Caco-2 (cell line): ENCODE measurements at regions not wholly inside any gene's neighbourhood (a gene's known extent, or its start where the extent isn't known, plus 50 kb on each side); places are given as distances from the start of the nearest gene placed in this dataset.

Source experiments
- BruUV-seq: library from RNA; stranded (reverse); fragments of 400-500 nt; replicated peaks from 2 replicates; lab custom pipeline; 2021; lab: Mats Ljungman, UMichigan
- CTCF ChIA-PET: fragments of 300-600 bp; sonication (Branson Sonifier 250); formaldehyde crosslinking; loops from one replicate; lab custom pipeline; 2022; ENCODE audit warnings: antibody characterized with exemption; lab: Charles Lee
- POLR2A ChIA-PET: fragments of 300-600 bp; sonication (Branson Sonifier 250); formaldehyde crosslinking; loops from one replicate; lab custom pipeline; 2022; ENCODE audit warnings: antibody characterized with exemption; lab: Charles Lee
- DNase-seq, 2 experiments: peaks; one replicate each; pipeline versions ENCODE4 v3.0.0 to v3.0.0-alpha.2; 2020 to 2022
- H3K27me3 ChIP-seq: replicated peaks from 2 replicates; pipeline ENCODE4 v1.6.0; 2011; ENCODE audit warnings: low read length; ENCODE audit not compliant: control insufficient read depth, insufficient read depth
- H3K36me3 ChIP-seq: 2 replicates; pipeline ENCODE4 v1.5.1; 2011; ENCODE audit warnings: low read length; ENCODE audit not compliant: control insufficient read depth, insufficient read depth
- H3K4me1 ChIP-seq: fragments of 250-450 bp; sonication (Bioruptor Pico); 2 replicates; pipeline ENCODE4 v1.5.1; 2020; ENCODE audit warnings: mild to moderate bottlenecking
- H3K4me3 ChIP-seq: 2 replicates; pipeline ENCODE4 v1.5.1; 2011; ENCODE audit warnings: low read depth, mild to moderate bottlenecking, control low read depth, low read length
- H3K9me3 ChIP-seq: fragments of 250-450 bp; sonication (Bioruptor Pico); 2 replicates; pipeline ENCODE4 v1.5.1; 2020; ENCODE audit warnings: mild to moderate bottlenecking, moderate library complexity
- H3K27ac Mint-ChIP-seq: one replicate; pipeline ENCODE4 v1.8.0; 2022; ENCODE audit warnings: mixed read lengths; ENCODE audit not compliant: unreplicated experiment
- H3K27me3 Mint-ChIP-seq: one replicate; pipeline ENCODE4 v1.8.0; 2022; ENCODE audit warnings: mixed read lengths; ENCODE audit not compliant: insufficient read depth, unreplicated experiment
- H3K36me3 Mint-ChIP-seq: one replicate; pipeline ENCODE4 v1.8.0; 2022; ENCODE audit warnings: mild to moderate bottlenecking, mixed read lengths; ENCODE audit not compliant: insufficient read depth, unreplicated experiment
- H3K4me1 Mint-ChIP-seq: one replicate; pipeline ENCODE4 v1.8.0; 2022; ENCODE audit warnings: low read depth, mixed read lengths; ENCODE audit not compliant: unreplicated experiment
- H3K4me3 Mint-ChIP-seq: one replicate; pipeline ENCODE4 v1.8.0; 2022; ENCODE audit warnings: mild to moderate bottlenecking, moderate library complexity, mixed read lengths; ENCODE audit not compliant: unreplicated experiment
- H3K9me3 Mint-ChIP-seq: one replicate; pipeline ENCODE4 v1.8.0; 2022; ENCODE audit warnings: mixed read lengths; ENCODE audit not compliant: unreplicated experiment
- intact Hi-C: fragments of 100-400 bp; cut with micrococcal nuclease; formaldehyde crosslinking; loops from one replicate; pipeline ENCODE4 v1.10.0; 2022; ENCODE audit not compliant: unreplicated experiment
- TF ChIP-seq, protein P1 (sequence below), 2 experiments: fragments of 200-600 bp in 1 of 2; IDR thresholded peaks; 1 replicate in 1 of 2; 2 replicates in 1 of 2; pipeline versions ENCODE4 v1.5.1 to v1.8.0; 2011 to 2022; ENCODE audit warnings: antibody characterized with exemption in 1 of 2, control low read depth in 1 of 2, inconsistent platforms in 1 of 2, low read depth in 1 of 2, low read length in 1 of 2, mild to moderate bottlenecking in 1 of 2, moderate library complexity in 1 of 2; ENCODE audit not compliant: insufficient read depth in 1 of 2, severe bottlenecking in 1 of 2, unreplicated experiment in 1 of 2

DNA sequence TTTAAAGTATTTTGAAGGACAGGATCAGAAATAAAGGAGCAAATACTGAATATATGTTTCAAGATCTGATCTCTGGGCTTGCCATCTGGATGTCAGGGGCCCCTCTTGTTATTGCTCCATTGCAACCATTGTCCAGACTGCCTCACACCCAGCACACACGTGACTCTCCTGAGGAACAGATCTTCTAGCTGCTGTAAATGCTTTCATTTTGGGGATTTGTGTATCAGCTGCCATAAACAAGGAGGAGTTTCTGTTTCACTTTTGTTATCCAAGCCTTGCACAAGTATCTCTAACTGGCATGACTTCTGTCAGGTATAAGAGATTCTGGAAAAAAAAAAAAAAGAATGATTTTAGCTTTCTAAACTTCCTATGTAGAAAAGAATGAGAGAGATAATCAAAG is 1624.1 kb upstream of the PRR20A start:
- H3K4me3 ChIP-seq = no peak overlapping the region
- no peak overlapping the region for H3K4me3 Mint-ChIP-seq
- H3K27me3 Mint-ChIP-seq = no peaks in the 10 kb centered on the region
- no peaks in the 10 kb centered on the region for H3K4me1 Mint-ChIP-seq
- no peaks in the 10 kb centered on the region for H3K4me1 ChIP-seq
- no peak overlapping the region for H3K27ac Mint-ChIP-seq
- no peaks in the 10 kb centered on the region for H3K9me3 ChIP-seq
- ChIA-PET POLR2A (no interaction called here), CTCF (no interaction called here)
- no peak for DNase-seq
- no peaks in the 10 kb centered on the region for H3K36me3 ChIP-seq
- no peaks in the 10 kb centered on the region for H3K9me3 Mint-ChIP-seq
- TF ChIP-seq, protein P1, sequence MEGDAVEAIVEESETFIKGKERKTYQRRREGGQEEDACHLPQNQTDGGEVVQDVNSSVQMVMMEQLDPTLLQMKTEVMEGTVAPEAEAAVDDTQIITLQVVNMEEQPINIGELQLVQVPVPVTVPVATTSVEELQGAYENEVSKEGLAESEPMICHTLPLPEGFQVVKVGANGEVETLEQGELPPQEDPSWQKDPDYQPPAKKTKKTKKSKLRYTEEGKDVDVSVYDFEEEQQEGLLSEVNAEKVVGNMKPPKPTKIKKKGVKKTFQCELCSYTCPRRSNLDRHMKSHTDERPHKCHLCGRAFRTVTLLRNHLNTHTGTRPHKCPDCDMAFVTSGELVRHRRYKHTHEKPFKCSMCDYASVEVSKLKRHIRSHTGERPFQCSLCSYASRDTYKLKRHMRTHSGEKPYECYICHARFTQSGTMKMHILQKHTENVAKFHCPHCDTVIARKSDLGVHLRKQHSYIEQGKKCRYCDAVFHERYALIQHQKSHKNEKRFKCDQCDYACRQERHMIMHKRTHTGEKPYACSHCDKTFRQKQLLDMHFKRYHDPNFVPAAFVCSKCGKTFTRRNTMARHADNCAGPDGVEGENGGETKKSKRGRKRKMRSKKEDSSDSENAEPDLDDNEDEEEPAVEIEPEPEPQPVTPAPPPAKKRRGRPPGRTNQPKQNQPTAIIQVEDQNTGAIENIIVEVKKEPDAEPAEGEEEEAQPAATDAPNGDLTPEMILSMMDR (IDR thresholded peaks at IDR 0.05; ENCODE audit: insufficient read depth in 1 of 2, low read depth in 1 of 2, low read length in 1 of 2, severe bottlenecking in 1 of 2, unreplicated experiment in 1 of 2) = no peak
- no peaks in the 10 kb centered on the region for H3K36me3 Mint-ChIP-seq
- intact Hi-C loops = loop anchor here (10.0 kb wide), 1 partner anchor 322 kb away; no protein-coding TSS in a partner anchor
- no peaks in the 10 kb centered on the region for H3K27me3 ChIP-seq
- no TSS peak for BruUV-seq

DNA sequence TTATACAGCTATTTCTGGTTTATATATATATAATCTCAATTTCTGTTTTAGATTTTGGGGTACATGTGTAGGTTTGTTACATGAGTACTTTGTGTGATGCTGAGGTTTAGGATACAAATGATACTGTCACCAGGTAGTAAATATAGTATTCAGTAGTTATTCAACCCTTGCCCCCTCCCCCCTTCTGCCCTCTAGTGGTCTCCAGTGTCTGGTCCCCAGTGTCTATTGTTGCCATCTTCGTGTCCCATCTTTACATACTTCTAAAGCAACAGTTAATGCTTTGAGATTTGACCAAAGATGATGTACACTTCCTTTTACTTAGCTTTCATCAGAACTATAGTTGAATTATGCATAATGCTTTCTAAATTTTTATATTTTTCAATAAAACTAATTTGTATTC is 1623.4 kb upstream of the PRR20A start:
- no peaks in the 10 kb centered on the region for H3K4me1 Mint-ChIP-seq
- H3K27me3 Mint-ChIP-seq = no peaks in the 10 kb centered on the region
- no peak overlapping the region for H3K4me3 ChIP-seq
- BruUV-seq = no TSS peak
- no peaks in the 10 kb centered on the region for H3K4me1 ChIP-seq
- no peaks in the 10 kb centered on the region for H3K9me3 ChIP-seq
- no peaks in the 10 kb centered on the region for H3K36me3 Mint-ChIP-seq
- DNase-seq = peak in 1 of 2 experiments; percentile 52
- ChIA-PET POLR2A (no interaction called here), CTCF (no interaction called here)
- no peak overlapping the region for H3K4me3 Mint-ChIP-seq
- TF ChIP-seq, protein P1 (IDR thresholded peaks at IDR 0.05; ENCODE audit: insufficient read depth in 1 of 2, low read depth in 1 of 2, low read length in 1 of 2, severe bottlenecking in 1 of 2, unreplicated experiment in 1 of 2) = peak; percentile 47 to 74
- intact Hi-C loops = loop anchor here (10.0 kb wide), 1 partner anchor 323 kb away; no protein-coding TSS in a partner anchor
- H3K36me3 ChIP-seq = no peaks in the 10 kb centered on the region
- no peaks in the 10 kb centered on the region for H3K27me3 ChIP-seq
- H3K27ac Mint-ChIP-seq = no peak overlapping the region
- no peaks in the 10 kb centered on the region for H3K9me3 Mint-ChIP-seq

DNA sequence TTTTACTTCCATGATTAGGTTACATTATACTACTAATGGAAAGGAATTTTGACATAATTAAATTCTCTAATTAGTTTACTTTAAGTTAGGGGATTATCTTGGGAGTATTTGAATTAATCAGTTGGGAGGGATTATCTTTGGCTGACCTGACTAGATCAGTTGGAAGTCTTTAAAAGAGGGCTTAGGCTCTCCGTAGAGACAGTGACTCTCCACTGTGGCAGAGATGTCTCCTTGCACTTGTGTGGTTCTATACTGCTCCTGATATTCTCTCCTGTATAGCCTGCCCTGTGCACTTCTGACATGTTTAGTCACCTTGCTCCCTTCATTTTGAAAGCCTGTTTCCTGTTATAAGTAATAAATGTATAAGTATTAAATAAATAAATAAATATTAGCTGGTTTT is 1612.3 kb upstream of the PRR20A start:
- no peak overlapping the region for H3K4me3 Mint-ChIP-seq
- Histone ChIP-seq H3K4me3 (no peak overlapping the region), H3K9me3 (no peaks in the 10 kb centered on the region), H3K36me3 (no peaks in the 10 kb centered on the region), H3K4me1 (no peaks in the 10 kb centered on the region), H3K27me3 (no peaks in the 10 kb centered on the region)
- DNase-seq = no peak
- ChIA-PET POLR2A (no interaction called here), CTCF (no interaction called here)
- H3K27me3 Mint-ChIP-seq = no peaks in the 10 kb centered on the region
- no peaks in the 10 kb centered on the region for H3K36me3 Mint-ChIP-seq
- intact Hi-C loops = no loop called here
- no peaks in the 10 kb centered on the region for H3K4me1 Mint-ChIP-seq
- no TSS peak for BruUV-seq
- H3K27ac Mint-ChIP-seq = no peak overlapping the region
- TF ChIP-seq, protein P1 (IDR thresholded peaks at IDR 0.05; ENCODE audit: insufficient read depth in 1 of 2, low read depth in 1 of 2, low read length in 1 of 2, severe bottlenecking in 1 of 2, unreplicated experiment in 1 of 2) = no peak
- H3K9me3 Mint-ChIP-seq = no peaks in the 10 kb centered on the region
